HG03354 (cell line): ENCODE measurements at regions not wholly inside any gene's neighbourhood (a gene's known extent, or its start where the extent isn't known, plus 50 kb on each side); places are given as distances from the start of the nearest gene placed in this dataset.
"Not testable (repeated sequence)": the region's sequence is repeated elsewhere in the genome, so short reads cannot be mapped to it uniquely, and the experiment has no call there.

Experiments used
- ATAC-seq: cut with Tn5 transposase; IDR thresholded peaks from one replicate; pipeline ENCODE4 v1.9.1; 2021; ENCODE audit warnings: mild to moderate bottlenecking; ENCODE audit not compliant: unreplicated experiment, poor library complexity, severe bottlenecking

DNA sequence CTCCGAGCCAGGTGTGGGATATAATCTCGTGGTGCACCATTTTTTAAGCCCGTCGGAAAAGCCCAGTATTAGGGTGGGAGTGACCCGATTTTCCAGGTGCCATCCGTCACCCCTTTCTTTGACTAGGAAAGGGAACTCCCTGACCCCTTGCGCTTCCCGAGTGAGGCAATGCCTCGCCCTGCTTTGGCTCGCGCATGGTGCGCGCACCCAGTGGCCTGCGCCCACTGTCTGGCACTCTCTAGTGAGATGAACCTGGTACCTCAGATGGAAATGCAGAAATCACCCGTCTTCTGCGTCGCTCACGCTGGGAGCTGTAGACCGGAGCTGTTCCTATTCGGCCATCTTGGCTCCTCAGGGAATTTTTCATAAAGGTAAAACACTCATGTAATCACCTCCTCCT, 63.9 kb downstream of the RWDD3 start:
- ATAC-seq, result not testable (repeated sequence)

DNA sequence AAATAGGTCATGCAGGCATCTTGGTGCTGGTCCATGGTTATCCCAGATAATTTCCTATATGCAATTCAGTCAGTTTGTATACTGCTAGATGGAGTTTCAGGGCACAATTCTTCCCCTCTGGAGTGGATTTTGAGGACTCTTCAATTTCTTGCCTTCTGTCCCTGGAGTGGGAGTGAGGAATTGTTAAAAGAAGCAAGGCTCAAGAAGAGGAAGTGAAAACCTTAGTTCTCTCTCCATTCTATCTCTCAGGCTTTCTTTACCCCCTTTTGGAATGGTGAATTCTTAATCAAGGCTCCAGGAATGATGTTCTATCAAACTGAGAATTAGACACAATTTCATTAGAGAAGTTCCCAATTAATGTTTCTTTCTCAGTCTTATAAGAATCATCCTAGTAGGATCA, 67.1 kb downstream of the RWDD3 start:
- ATAC-seq, result no peak

DNA sequence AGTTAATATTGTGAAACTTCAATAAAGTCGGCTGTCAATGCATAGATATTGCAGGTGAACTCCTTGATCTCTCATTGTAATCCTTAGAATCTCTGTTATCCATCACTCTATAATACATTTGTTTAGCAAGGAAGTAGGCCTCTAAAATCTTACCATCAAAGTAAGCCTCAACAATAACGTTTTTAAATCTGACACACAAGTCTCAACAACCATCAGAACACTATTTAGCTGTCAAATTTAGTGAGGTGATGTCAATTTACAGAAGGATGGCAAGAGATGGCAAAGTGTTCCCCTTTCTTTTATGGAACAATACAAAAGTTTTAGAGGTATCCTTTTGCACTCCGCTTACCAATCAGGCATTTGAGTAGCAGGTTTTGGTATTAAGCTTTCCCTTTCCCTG, 67.6 kb downstream of the RWDD3 start:
- no peak for ATAC-seq

DNA sequence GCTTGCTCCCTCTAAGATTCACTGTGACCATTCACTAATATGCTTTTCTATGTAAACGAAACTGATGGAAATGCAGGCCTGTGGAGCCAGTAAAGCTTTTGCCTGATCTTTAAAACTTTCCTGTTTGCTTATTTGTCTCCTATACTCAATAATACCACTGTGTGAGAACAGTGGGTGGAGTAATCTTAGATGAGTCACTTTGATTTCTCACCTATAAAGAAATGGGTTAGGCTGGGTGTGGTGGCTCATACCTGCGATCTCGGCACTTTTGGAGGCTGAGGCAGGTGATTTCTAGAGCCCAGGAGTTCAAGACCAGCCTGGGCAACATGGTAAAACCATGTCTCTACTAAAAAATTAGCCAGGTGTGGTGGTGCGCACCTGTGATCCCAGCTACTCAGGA, 70.8 kb downstream of the RWDD3 start:
- no peak for ATAC-seq

DNA sequence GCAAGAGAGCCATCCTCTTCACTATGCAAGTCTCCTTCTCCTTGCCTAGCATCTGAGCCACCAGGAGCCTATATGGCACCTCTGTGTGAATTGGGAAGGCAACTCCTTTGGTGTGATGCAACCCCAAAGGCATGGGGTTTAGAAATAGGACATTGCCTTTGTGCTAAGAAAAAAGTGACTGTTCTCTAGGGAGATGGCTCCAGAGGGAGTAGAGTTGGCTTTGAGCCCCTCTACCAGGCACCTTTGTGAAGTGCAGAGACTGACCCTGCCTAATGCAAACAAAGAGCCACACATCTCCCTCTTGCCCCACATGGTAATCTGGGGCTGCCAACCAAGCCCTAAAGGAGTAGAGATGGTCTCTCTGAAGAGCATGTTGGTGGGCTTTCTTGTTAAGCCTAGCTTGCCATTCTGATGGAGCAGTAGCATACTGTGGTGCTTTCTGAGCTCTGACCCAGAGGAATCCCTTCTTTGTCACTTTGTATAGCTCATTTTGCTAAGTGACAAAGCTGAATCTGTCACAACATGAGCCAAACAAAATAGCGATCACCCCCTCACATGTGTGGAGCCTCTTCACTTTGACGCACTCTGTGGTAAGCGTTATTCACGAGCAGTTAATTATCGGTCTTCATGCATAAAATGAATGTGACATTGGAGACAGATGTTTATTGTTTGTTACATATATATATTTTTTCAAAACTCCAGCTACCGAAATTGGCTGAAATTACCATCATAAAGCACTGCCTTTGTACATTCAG, 74.4 kb downstream of the RWDD3 start:
- no peak for ATAC-seq

DNA sequence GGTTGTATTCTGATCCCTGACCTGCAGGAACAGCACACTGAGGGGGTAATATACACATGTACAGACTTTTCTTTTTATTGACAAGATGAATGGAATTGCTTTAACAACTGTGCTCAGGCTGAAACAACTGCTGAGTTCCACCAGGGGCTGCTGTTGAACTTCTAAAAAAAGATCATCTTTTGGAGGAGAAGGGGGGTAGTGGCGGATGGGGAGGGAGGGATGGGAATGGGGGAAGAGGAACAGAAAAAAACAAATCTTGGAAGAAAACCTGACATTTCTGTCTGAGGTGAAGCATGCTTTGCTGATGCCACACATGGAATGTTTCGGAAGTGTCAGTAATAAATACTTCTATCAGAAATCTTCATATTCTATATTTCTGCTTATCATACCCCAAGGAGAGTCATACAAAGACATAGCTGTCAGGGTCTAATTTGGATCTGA, 75.0 kb downstream of the RWDD3 start:
- no peak for ATAC-seq

DNA sequence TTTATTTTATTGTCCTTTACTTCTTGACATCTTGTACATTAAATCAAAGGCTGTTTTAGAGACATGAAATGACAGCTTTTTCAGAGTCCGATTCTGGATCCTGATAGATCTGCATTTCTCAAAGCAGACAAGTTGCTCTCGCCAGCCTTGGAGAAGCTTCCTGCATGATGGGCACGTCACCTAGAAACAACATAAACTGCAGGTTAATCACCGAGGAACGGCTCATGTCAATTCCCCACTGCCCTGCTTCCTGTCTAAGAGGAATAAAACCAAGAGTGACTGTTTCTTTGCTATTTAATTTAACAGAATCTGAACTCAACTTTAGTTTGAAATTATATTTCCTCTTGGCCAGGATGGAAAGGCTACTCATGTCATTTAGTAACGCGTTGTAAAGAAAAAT, 77.0 kb downstream of the RWDD3 start:
- ATAC-seq, result no peak

DNA sequence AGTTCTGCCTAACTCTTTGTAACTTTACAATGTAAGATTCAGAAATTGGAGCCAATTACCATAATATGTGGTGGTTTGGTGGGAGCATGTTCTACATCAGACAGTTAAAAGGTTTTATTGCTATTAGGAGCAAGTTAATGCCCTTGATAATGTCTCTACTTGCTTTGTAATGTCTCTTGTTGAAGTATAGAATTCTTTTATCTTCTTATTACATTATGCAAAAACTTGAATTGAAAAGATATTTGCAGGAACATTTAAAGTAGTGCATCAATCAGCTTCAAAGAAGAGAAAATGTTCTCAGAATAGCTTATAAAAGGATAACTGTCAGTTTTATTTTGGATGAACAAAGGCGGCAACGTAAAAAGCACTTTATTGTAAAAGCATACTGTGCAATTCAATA, 77.8 kb downstream of the RWDD3 start:
- no peak for ATAC-seq

DNA sequence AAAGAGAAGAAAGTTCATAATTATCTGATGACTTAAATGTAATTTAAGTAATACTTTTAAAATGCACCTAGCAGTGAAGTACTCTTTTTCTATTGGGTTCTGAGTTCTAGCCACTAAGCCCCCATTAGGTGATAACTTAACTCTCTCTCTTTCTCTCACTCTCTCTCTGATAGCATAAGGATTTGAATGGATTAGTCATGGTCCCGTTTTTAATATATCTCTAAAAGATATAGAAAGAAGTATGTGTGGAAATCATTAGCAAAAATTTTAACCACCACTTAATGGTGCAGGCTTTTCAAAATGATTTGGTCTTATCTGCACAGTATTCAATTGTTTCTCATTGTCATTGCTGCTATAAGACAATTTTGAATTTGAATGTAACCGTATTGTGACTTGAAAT, 78.2 kb downstream of the RWDD3 start:
- ATAC-seq, result no peak

DNA sequence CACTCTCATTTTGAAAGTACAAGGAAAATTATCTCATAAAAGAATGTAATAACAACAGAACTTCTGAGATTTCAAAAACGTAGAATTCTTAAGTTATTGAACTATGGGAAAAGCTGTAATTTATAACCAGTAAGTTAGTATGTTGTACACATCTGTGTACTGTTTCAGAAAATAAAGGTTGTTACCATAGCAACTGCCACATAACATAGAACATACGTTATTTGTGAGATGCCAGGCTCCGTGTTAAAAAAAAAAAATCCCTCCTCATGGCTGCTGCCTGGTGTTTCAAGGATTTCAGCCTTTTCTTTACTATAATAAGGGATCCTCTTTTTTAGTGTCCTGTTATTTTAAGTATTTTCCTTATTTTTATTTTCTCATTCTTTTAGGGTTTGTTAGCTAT, 79.5 kb downstream of the RWDD3 start:
- ATAC-seq, result no peak

DNA sequence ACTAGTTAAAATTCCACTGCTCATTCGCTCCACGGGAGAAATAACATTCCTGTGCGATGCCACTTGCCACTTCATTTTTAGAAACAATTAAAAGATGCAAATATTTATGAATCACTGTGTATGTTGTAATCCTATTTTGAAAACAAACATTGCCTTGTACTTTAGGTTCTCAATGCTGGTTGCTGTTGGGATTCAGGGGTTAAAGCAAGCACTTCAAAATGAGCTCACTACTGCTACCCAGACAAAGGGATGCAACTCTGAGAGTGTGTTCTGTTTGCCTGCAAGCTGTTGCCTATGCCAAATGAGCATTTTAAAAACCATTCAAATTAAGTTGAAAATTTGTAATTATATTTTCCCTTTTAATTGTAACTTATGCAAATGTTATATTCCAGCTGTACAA, 87.5 kb downstream of the RWDD3 start:
- no peak for ATAC-seq

DNA sequence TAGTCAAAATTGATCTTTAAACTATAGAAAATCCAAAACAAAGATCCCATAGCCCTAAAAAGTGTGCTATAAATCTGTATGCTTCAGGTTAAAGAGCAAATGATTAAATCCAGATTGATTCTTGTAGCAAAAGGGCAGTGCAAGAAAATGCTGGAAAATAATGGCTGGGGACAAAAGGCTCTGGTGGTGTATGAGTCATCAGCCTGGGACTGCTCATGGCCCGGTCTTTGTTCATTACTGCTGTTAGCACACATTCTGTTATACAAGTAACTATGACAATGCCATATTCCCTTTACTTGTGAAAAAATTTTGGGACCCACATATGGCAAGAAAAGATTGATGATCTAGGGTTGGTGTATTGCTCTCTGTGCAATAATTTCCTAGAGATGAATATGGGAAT, 89.1 kb downstream of the RWDD3 start:
- ATAC-seq, result no peak

DNA sequence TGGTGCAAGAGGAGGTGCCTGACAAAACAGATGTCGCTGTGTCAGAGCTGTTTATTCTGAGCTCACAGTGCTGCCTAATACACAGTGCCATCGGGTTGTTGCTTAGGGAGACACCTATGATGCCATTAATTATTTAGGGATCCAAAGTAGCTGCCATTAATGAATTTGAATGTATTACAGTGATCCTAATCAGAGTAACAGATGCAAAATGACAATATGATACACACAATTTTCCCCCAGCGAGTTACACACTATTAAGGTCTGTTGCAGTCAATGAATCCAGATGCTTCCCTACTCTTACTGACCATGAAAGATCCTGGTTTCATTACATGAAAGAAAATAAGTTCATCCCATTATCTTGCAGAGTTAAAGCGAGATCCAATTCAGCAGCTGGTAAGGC, 91.3 kb downstream of the RWDD3 start:
- ATAC-seq, result no peak

DNA sequence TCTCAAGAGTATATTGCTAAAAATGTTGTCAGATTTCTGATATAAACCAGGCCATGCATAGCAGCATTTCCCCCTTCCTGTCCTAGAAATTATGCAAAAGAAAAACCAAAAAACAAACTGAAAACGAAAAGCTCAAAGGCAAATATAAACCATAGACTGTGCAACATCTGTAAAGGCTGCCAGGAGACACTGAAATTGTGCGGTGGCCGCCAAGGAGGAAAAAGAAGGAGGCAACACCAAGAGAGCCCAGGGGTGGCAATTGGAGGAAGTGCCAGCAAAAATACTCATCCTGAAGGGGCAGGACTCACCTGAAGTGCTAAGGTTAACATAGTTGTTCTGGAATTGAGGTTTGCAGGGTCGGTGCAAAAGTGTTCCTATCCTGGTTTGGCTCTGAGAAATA, 92.0 kb downstream of the RWDD3 start:
- ATAC-seq, result no peak

DNA sequence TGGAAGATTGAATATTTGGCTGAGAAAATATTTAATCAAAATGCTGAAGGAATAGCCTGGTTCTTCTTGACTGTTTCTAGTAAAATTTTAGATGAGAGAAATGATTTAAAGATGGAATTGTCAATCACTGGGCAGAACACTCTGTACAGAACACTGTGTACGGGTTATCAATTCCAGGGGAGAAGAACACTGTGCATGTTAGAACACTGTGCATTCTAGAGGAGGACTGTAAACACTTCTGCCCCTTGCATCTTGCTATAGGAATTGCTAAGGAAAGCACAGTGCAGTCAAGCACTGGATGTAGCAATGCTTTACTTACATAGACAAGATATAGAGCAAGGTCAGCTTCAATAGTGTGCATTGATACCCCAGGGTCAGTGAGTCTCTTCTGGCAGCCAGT, 98.7 kb downstream of the RWDD3 start:
- no peak for ATAC-seq

DNA sequence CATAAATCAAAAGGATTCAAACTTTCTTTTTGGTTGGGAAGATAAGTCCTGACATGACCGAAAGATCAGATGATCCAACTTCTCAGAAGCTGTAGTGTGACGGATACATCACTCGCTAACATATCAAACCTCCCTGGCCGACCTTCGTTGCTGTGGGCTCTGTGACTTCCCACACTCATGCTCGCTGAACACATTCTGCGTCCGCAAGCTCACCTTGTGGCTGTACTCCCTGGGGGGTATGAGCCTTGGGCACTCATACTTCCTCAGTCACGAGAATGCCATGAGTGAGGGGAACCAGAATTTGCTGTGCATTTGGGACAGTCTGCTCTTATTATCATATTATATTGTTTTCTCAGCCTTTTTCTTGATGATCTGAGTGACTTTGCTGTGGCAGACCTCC, 105.4 kb downstream of the RWDD3 start:
- no peak for ATAC-seq

DNA sequence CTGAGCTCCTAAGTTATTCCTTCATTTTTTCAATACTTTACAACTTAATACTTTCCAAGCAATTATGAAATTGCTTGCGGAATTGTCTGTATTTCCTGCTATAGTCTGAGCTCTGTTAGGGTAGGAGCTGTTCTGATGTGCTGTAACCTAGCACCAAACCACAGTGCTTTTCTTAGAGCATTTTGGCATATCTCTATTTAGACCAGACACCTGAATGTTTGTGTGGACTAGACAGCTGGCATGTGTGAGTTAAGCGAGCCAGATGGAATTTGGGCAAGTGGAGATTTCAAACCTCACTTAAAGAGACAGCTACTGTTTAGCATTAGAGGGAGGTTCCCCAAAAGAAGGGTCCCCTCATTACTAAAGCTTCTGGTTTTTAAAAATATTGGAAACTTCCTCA, 106.1 kb downstream of the RWDD3 start:
- no peak for ATAC-seq

DNA sequence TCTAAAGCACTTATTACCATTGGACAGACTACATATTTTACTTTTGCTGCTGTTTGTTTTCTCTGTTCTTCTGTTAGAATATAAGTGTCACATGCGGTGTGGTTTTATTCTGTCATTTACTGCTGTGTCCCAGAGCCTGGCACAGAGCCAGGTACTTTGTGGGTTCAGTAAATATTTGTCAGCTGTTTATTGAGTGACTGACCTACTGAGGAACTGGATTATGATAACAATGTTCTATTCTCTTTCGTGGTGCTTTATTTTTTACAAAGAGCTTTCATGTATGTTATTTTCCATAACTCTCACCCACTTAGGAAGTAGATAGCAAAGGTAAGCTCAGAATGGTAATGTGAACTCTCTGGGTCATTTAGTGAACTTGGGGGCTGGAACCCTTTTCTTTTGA, 118.8 kb downstream of the RWDD3 start:
- no peak for ATAC-seq

DNA sequence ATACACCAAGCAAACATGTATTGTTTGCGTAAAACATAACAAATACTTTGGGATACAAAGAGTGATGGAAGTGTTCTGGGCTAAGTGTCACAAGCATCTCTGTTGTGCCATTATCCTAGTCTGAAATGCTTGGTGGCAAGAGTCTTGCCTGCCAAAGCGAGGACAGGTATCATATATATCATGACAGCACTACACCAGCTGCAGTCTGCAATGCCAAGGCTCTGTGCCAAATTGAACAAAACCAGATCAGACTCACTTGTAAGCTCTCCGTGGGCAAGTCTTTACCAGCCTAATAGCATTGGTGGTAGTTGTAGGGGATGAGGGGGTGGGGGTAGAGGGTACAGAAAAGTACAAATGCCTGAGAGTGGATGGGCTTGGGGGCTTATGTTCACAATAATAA, 119.2 kb downstream of the RWDD3 start:
- ATAC-seq, result no peak

DNA sequence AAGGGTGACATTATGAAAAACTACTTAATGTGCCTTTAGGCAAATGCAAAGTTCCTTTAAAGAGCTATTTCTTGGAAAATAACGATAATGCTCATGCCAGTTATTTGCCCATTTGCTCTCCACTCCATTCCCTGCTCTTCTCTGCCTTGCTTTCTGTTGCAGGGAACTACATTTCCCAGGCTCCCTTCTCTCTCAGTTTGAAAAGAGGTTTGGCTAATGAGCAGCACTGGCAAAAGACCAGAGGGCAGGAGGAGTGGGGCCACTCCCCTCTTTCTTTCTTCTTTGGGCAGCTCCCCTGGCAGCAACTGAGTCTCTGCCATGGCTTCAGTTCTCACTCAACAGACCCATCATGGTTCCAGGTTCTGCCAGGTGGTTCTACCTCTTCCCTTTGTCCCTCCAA, 130.5 kb downstream of the RWDD3 start:
- ATAC-seq, result no peak

DNA sequence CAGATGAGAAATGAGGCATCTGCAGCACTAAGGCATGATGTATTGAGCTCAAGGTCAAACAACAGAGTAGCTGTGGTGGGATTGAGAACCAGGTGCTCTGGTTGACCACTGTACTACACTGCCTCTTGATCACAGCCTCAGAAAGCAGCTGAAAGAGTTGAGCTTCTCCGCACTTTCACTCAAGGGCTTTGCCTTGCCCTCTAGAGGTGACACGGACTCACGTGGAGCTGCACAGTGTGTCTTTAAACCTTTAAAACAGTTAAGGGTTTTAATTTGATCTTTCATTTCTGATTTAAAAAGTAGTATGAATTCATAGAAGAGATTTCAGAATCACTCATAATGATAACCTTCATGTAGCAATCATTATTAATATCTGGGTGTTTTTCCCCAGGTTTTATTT, 132.5 kb downstream of the RWDD3 start:
- ATAC-seq, result no peak

DNA sequence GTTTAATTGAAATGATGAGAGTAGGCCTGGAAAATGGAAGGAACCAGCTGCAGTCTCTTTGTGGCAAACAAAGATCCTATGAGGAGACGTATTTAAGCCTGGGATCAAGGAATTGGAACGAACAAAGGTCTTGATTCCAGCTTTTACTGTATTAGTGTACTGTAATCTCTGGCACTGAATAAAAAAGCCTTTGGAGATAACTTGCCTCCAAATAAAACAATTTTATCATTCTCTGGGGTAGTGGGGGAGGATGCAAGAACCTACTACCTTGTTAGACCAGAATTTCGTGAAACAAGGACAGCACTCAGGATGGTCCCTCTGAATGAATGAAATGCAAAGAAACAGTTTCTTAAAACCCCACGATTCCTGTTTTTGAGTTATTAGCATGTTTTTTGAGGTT, 134.2 kb downstream of the RWDD3 start:
- ATAC-seq, result no peak
